RPMI8226 (cell line): ENCODE measurements at regions not wholly inside any gene's neighbourhood (a gene's known extent, or its start where the extent isn't known, plus 50 kb on each side); places are given as distances from the start of the nearest gene placed in this dataset.

ENCODE experiments used
- DNase-seq: peaks from one replicate; pipeline ENCODE4 v3.0.0-alpha.2; 2015

GRCh38 chr2:128498086-128498485, 179.4 kb upstream of the HS6ST1 start:
- DNase-seq, result no peak

DNA sequence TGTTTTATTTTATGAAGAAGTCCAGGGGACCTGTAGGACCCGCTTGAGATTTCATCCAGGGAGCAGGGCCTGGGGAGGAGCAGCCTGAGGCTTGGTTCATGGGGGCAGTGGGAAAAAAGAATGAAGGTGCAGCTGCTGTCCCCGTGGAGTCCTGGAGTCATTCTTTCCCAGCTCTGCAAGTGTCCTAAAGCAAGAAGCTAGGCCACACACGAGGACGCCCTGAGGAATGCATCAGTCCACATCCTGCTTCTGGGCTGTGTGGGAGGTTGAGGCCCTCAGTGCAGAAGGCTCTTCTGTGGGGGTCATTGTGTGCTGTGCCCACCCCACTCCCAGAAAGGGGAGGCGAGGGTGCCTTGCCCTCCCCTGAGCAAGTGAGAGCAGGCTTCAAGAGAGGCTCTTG, 179.9 kb upstream of the HS6ST1 start:
- no peak for DNase-seq

DNA sequence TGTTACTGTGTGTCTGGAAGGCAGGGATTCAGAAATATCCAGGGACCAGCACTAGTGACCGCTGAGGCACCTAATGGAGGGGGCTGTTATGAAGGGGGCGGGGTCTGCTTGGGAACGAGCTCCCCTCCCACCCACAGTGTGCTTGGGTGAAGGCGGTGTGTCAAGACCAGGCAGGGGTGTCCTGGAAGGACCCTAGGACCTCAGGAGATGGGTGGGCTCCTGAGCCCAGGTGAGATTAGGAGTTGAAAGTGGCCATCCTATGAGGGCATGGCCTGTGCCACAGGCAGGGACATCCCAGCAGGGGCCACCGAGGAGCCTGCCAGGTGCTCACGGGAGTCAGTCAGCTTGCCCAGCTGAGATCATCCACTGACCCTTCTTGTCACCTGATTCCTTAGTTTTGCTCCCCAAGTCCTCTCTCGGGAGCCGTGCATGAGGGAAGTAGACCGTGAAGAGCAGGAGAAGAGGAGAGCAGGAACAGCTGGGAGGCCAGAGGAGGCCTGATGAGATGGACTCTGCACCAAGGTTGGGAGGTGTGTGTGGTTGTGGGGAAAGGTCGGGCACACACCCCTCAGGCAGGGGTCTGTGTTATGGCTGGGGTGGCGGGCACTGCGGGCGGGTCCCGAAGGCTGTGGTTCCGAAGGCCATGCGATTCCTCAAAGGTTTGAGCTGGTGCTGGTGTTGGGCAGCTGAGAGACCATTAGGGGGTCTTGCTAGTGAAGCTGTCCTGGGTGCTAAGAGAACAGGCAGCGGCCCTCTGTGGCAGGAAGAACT, 180.9 kb upstream of the HS6ST1 start:
- DNase-seq, result no peak

DNA sequence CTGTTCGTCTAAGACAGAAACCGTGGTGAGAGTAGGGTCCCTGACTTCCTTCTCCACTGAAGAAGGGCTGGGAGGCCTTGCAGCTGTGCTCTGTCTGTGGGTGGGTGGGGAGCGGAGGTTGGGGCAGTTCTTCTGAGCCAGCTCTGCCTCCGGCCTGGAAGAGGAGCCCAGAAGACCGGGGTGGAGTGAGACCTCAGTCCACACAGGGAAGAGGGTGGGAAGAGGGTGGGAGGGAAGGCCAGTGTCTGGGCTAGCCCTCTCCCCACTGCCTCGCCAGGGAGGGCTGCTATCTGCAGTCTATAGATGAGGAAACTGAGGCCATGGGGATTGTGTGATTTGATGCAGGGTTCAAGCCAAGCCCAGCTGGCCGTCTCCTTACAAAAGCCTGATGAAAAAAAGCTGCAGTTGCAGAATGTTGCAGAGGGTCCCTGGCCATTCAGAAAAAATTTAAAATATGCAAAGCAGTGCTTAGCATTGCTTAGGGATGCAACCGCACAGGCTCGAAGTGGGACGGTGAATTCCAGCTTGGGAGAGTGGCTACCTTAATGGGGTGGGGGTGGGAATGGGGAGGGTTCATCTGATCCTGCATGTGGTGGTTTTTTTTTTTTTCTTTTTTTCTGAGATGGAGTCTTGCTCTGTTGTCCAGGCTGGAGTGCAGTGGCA, 181.6 kb upstream of the HS6ST1 start:
- DNase-seq, result no peak

GRCh38 chr2:128501006-128501690, 182.5 kb upstream of the HS6ST1 start:
- DNase-seq, result peak; percentile 51

DNA sequence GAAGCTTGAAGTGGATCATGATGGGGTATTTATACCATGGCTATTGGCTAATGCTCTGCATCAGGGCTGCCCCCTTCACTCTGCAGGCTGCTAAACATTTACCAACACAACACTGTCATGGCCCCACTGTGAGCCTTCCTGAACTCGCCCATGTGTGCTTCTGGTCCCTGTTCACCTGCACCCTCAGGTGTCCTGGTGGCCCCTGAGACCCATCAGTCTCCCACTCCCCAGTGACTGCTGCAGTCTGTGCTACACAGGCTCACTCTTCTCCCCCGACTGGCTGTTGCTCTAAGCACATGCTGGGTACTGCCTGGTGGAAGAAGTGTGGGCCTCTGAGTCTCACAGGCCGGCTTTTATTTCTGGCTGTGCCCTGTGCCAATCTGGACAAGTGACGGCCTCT, 183.0 kb upstream of the HS6ST1 start:
- DNase-seq, result no peak

- no peak for DNase-seq
These were observed 183.5 kb upstream of the HS6ST1 start for GRCh38 chr2:128502200-128502599.

DNA sequence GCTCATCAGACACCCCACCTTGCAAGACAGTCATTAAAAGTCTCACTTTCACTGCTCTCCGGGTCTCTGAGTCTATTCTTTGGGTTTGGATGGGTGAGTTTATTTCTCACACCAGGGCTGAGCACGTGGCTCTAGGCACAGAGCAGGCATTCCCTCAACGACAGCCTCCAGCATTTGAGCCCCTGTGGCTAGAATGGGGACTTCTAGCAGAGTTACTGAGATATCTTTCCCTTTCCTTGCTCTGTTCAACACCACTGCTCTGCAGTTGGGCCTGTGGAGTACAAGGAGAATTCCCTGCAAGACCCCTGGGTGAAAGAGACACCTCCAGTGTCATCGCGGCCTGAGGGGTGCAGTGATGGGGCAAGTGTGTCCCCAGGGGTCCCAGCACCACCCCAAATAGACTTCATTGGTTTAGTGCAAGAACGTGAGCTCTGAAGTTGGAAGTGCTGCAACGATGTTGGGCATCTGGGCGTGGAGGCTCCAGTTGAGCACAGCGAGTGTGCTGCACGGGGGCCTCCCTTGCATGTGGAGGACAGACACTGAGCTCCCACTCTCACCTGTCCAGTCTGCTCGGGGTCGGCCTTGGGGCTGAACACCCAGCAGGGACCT, 184.1 kb upstream of the HS6ST1 start:
- DNase-seq, result no peak

GRCh38 chr2:128503399-128504245, 185.0 kb upstream of the HS6ST1 start:
- DNase-seq, result no peak

- peak; percentile 92 for DNase-seq
These were observed 185.8 kb upstream of the HS6ST1 start for GRCh38 chr2:128504246-128505149.

- peak; percentile 11 for DNase-seq
These were observed 186.5 kb upstream of the HS6ST1 start for GRCh38 chr2:128505150-128505490.

GRCh38 chr2:128505575-128506526, 187.2 kb upstream of the HS6ST1 start:
- no peak for DNase-seq

- DNase-seq, result no peak
These were observed 187.9 kb upstream of the HS6ST1 start for GRCh38 chr2:128506534-128506933.

- no peak for DNase-seq
These were observed 192.2 kb upstream of the HS6ST1 start for GRCh38 chr2:128510701-128511397.

DNA sequence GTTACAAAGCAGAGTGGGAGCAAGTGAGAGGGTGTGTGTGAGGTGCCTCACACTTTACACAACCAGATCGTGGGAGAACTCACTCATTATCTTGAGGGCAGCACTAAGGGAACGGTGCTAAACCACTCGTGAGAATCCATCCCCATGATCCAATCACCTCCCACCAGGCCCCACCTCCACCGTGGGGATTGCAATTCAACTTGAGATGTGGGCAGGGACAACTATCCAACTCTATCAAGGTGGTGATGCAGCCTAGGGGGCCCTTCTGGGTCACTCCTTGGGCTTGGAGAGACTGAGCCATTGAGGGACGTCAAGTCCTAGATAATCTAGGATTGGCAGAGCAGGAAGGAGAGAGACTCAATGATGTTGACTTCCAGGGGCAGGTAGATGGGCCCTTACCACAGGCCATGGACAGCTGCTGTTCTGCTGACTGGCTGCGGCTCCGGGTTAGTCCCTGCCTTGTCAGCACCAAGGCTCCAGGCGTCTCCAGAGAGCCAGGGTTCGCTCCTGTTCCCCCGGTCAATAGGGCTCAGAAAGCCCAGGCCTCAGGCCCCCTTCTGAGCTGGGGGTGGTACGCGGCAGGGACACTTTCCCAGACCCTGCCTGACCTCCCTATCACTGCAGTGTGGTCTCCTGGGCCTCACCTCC, 193.2 kb upstream of the HS6ST1 start:
- DNase-seq, result no peak

GRCh38 chr2:128512379-128513115, 193.9 kb upstream of the HS6ST1 start:
- no peak for DNase-seq

GRCh38 chr2:128513116-128513960, 194.7 kb upstream of the HS6ST1 start:
- no peak for DNase-seq

DNA sequence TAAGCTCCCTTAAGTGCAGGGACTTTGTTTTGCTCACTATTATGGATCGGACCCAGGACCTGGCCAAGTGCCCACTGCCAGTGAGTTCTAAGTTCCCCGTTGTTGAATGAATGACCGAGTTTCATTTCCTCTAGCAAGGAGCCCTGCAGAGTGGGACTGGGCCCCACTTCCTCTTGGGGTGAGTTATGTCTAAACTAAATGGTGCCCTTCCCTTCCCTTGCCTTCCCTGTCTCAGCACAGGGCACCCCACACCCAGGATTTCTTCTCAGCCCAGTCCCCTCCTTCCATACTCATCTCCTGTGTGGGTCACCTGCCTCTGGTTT, 195.3 kb upstream of the HS6ST1 start:
- DNase-seq, result peak; percentile 53
